Ishikawa (cell line): ENCODE measurements at regions not wholly inside any gene's neighbourhood (a gene's known extent, or its start where the extent isn't known, plus 50 kb on each side); places are given as distances from the start of the nearest gene placed in this dataset.

Experiments used
- CEBPB ChIP-seq: IDR thresholded peaks from 2 replicates; pipeline ENCODE4 v1.6.1; 2012
- CREB1 ChIP-seq: IDR thresholded peaks from 2 replicates; pipeline ENCODE4 v1.6.1; 2012; ENCODE audit warnings: low read depth
- EGR1 ChIP-seq: IDR thresholded peaks from 2 replicates; pipeline ENCODE4 v1.6.1; 2012
- EP300 ChIP-seq: IDR thresholded peaks from 2 replicates; pipeline ENCODE4 v1.6.1; 2012; ENCODE audit warnings: borderline replicate concordance
- FOXM1 ChIP-seq: IDR thresholded peaks from 2 replicates; pipeline ENCODE4 v1.6.1; 2012; ENCODE audit warnings: low read depth, borderline replicate concordance
- MAX ChIP-seq: IDR thresholded peaks from 2 replicates; pipeline ENCODE4 v1.6.1; 2012
- NFIC ChIP-seq: IDR thresholded peaks from 2 replicates; pipeline ENCODE4 v1.6.1; 2012
- RAD21 ChIP-seq: IDR thresholded peaks from 2 replicates; pipeline ENCODE4 v1.6.1; 2012; ENCODE audit warnings: low read depth
- REST ChIP-seq: IDR thresholded peaks from 2 replicates; pipeline ENCODE4 v1.6.1; 2012; ENCODE audit warnings: low read depth, mild to moderate bottlenecking
- TAF1 ChIP-seq: IDR thresholded peaks from 2 replicates; pipeline ENCODE4 v1.6.1; 2012; ENCODE audit warnings: low read depth, mild to moderate bottlenecking
- TCF12 ChIP-seq: IDR thresholded peaks from 2 replicates; pipeline ENCODE4 v1.6.1; 2012; ENCODE audit warnings: low read depth
- TEAD4 ChIP-seq: IDR thresholded peaks from 2 replicates; pipeline ENCODE4 v1.6.1; 2012
- USF1 ChIP-seq: IDR thresholded peaks from 2 replicates; pipeline ENCODE4 v1.6.1; 2012
- YY1 ChIP-seq: IDR thresholded peaks from 2 replicates; pipeline ENCODE4 v1.6.1; 2012; ENCODE audit warnings: low read depth
- ZBTB7A ChIP-seq: IDR thresholded peaks from 2 replicates; pipeline ENCODE4 v1.6.1; 2012; ENCODE audit warnings: low read depth

GRCh38 chr15:94164202-94164807 is 67.1 kb upstream of the MCTP2 start:
- TF ChIP-seq CREB1 (no peak), RAD21 (peak; percentile 90), FOXM1 (no peak)

GRCh38 chr15:94162939-94163338 is 68.4 kb upstream of the MCTP2 start:
- TF ChIP-seq TEAD4 (no peak), RAD21 (no peak), EP300 (no peak), CEBPB (no peak), TCF12 (no peak), FOXM1 (no peak), MAX (no peak), YY1 (no peak), REST (no peak), TAF1 (no peak), EGR1 (no peak), ZBTB7A (no peak), USF1 (no peak), NFIC (no peak), CREB1 (no peak)

GRCh38 chr15:94154255-94154654 is 77.1 kb upstream of the MCTP2 start:
- TF ChIP-seq TEAD4, result no peak
- no peak for TF ChIP-seq YY1
- TF ChIP-seq TCF12, result no peak
- no peak for TF ChIP-seq CREB1
- no peak for TF ChIP-seq EP300
- no peak for TF ChIP-seq RAD21
- no peak for TF ChIP-seq ZBTB7A
- TF ChIP-seq REST, result no peak
- TF ChIP-seq FOXM1, result no peak

- TF ChIP-seq NFIC (no peak), TAF1 (no peak), FOXM1 (no peak), CREB1 (no peak), TCF12 (no peak), EP300 (no peak), TEAD4 (no peak), MAX (no peak), YY1 (no peak), EGR1 (no peak), CEBPB (no peak)
Observed at GRCh38 chr15:94145046-94145445, 86.3 kb upstream of the MCTP2 start.

- TF ChIP-seq CEBPB (no peak), FOXM1 (no peak), ZBTB7A (no peak), NFIC (no peak), RAD21 (no peak), TEAD4 (no peak), TAF1 (no peak), YY1 (no peak), MAX (no peak), EP300 (no peak), CREB1 (no peak), REST (no peak), TCF12 (no peak), EGR1 (no peak), USF1 (no peak)
Observed at GRCh38 chr15:94141802-94142201, 89.6 kb upstream of the MCTP2 start.
